ENCODE measurements at regions not wholly inside any gene's neighbourhood (a gene's known extent, or its start where the extent isn't known, plus 50 kb on each side); places are given as distances from the start of the nearest gene placed in this dataset.
A peak's percentile ranks its signal among the peaks of the same experiment; 100 is the strongest.

GRCh38 chr17:54085934-54086333 is 263.2 kb downstream of the KIF2B start:
- Mint-ChIP-seq H3K27ac (ENCODE audit: unreplicated experiment) (no peak overlapping the region), H3K36me3 (ENCODE audit: insufficient read depth, unreplicated experiment) (no peaks in the 10 kb centered on the region), H3K4me3 (ENCODE audit: unreplicated experiment) (no peak overlapping the region), H3K4me1 (ENCODE audit: low read depth, unreplicated experiment) (no peaks in the 10 kb centered on the region), H3K27me3 (ENCODE audit: insufficient read depth, unreplicated experiment) (no peaks in the 10 kb centered on the region), H3K9me3 (ENCODE audit: unreplicated experiment) (peaks cover 11% of the 10 kb centered on the region)
- peak; percentile 33 to 46 for DNase-seq
- BruUV-seq (replicated peaks) = no TSS peak
- intact Hi-C loops (cut with micrococcal nuclease; ENCODE audit: unreplicated experiment) = no loop called here
- H3K4me1 ChIP-seq = no peaks in the 10 kb centered on the region
- ChIA-PET CTCF (no interaction called here), POLR2A (no interaction called here)
- peak in 1 of 2 experiments; percentile 17 for TF ChIP-seq CTCF (IDR thresholded peaks at IDR 0.05; ENCODE audit: insufficient read depth in 1 of 2, low read depth in 1 of 2, low read length in 1 of 2, severe bottlenecking in 1 of 2, unreplicated experiment in 1 of 2)
- no peak overlapping the region for H3K4me3 ChIP-seq (ENCODE audit: low read depth, low read length)
- no peaks in the 10 kb centered on the region for H3K9me3 ChIP-seq
- H3K27me3 ChIP-seq (replicated peaks; ENCODE audit: control insufficient read depth, insufficient read depth, low read length) = no peaks in the 10 kb centered on the region
- no peaks in the 10 kb centered on the region for H3K36me3 ChIP-seq (ENCODE audit: control insufficient read depth, insufficient read depth, low read length)

GRCh38 chr17:54096216-54096615 is 273.5 kb downstream of the KIF2B start:
- no peaks in the 10 kb centered on the region for H3K27me3 Mint-ChIP-seq (ENCODE audit: insufficient read depth, unreplicated experiment)

GRCh38 chr17:54099221-54099620 is 276.5 kb downstream of the KIF2B start:
- H3K27ac Mint-ChIP-seq (ENCODE audit: unreplicated experiment) = no peak overlapping the region
- Histone ChIP-seq H3K9me3 (peaks cover 6% of the 10 kb centered on the region), H3K27me3 (replicated peaks; ENCODE audit: control insufficient read depth, insufficient read depth, low read length) (no peaks in the 10 kb centered on the region), H3K4me3 (ENCODE audit: low read depth, low read length) (no peak overlapping the region), H3K4me1 (no peaks in the 10 kb centered on the region), H3K36me3 (ENCODE audit: control insufficient read depth, insufficient read depth, low read length) (no peaks in the 10 kb centered on the region)
- ChIA-PET CTCF (no interaction called here), POLR2A (no interaction called here)
- H3K4me1 Mint-ChIP-seq (ENCODE audit: low read depth, unreplicated experiment) = no peaks in the 10 kb centered on the region
- intact Hi-C loops (cut with micrococcal nuclease; ENCODE audit: unreplicated experiment) = no loop called here
- TF ChIP-seq CTCF (IDR thresholded peaks at IDR 0.05; ENCODE audit: insufficient read depth in 1 of 2, low read depth in 1 of 2, low read length in 1 of 2, severe bottlenecking in 1 of 2, unreplicated experiment in 1 of 2) = no peak
- no peak for DNase-seq
- no peaks in the 10 kb centered on the region for H3K36me3 Mint-ChIP-seq (ENCODE audit: insufficient read depth, unreplicated experiment)
- no TSS peak for BruUV-seq (replicated peaks)
- no peak overlapping the region for H3K4me3 Mint-ChIP-seq (ENCODE audit: unreplicated experiment)
- no peaks in the 10 kb centered on the region for H3K27me3 Mint-ChIP-seq (ENCODE audit: insufficient read depth, unreplicated experiment)
- H3K9me3 Mint-ChIP-seq (ENCODE audit: unreplicated experiment) = peaks cover 4% of the 10 kb centered on the region

More at GRCh38 chr17:54096216-54096615, 273.5 kb downstream of the KIF2B start:
- Histone ChIP-seq H3K9me3 (no peaks in the 10 kb centered on the region), H3K36me3 (ENCODE audit: control insufficient read depth, insufficient read depth, low read length) (no peaks in the 10 kb centered on the region), H3K27me3 (replicated peaks; ENCODE audit: control insufficient read depth, insufficient read depth, low read length) (no peaks in the 10 kb centered on the region), H3K4me3 (ENCODE audit: low read depth, low read length) (no peak overlapping the region), H3K4me1 (no peaks in the 10 kb centered on the region)
- no peak for TF ChIP-seq CTCF (IDR thresholded peaks at IDR 0.05; ENCODE audit: insufficient read depth in 1 of 2, low read depth in 1 of 2, low read length in 1 of 2, severe bottlenecking in 1 of 2, unreplicated experiment in 1 of 2)
- DNase-seq = no peak
- CTCF ChIA-PET = no interaction called here
- BruUV-seq (replicated peaks) = no TSS peak
- POLR2A ChIA-PET = no interaction called here
- no peaks in the 10 kb centered on the region for H3K36me3 Mint-ChIP-seq (ENCODE audit: insufficient read depth, unreplicated experiment)
- intact Hi-C loops (cut with micrococcal nuclease; ENCODE audit: unreplicated experiment) = no loop called here
- H3K27ac Mint-ChIP-seq (ENCODE audit: unreplicated experiment) = no peak overlapping the region
- H3K9me3 Mint-ChIP-seq (ENCODE audit: unreplicated experiment) = peaks cover 9% of the 10 kb centered on the region
- H3K4me3 Mint-ChIP-seq (ENCODE audit: unreplicated experiment) = no peak overlapping the region
- no peaks in the 10 kb centered on the region for H3K4me1 Mint-ChIP-seq (ENCODE audit: low read depth, unreplicated experiment)
